ENCODE measurements at regions not wholly inside any gene's neighbourhood (a gene's known extent, or its start where the extent isn't known, plus 50 kb on each side); places are given as distances from the start of the nearest gene placed in this dataset.

GRCh38 chr3:95200384-95200783 is 1137.5 kb downstream of the NSUN3 start:
- no peaks in the 10 kb centered on the region for H3K4me1 ChIP-seq (ENCODE audit: control insufficient read depth, low read length)
- H3K27ac ChIP-seq (ENCODE audit: low read depth, low read length), result no peak overlapping the region
- H3K27me3 ChIP-seq (ENCODE audit: control insufficient read depth, low read length), result no peaks in the 10 kb centered on the region
- no peaks in the 10 kb centered on the region for H3K9me2 ChIP-seq (replicated peaks; ENCODE audit: control insufficient read depth, low read length)
- H3K79me2 ChIP-seq (ENCODE audit: control insufficient read depth, low read length), result no peaks in the 10 kb centered on the region
- no peaks in the 10 kb centered on the region for H3F3A ChIP-seq (ENCODE audit: control insufficient read depth, insufficient read depth)
- H3K9me3 ChIP-seq (ENCODE audit: control insufficient read depth, insufficient read depth, low read length), result no peaks in the 10 kb centered on the region
- no peaks in the 10 kb centered on the region for H3K36me3 ChIP-seq (ENCODE audit: control insufficient read depth, low read length)
- H3K4me3 ChIP-seq (ENCODE audit: low read length), result no peak overlapping the region
- H4K20me1 ChIP-seq (ENCODE audit: control insufficient read depth, insufficient read depth, low read depth, low read length), result no peaks in the 10 kb centered on the region
- TF ChIP-seq CTCF (IDR thresholded peaks at IDR 0.05; ENCODE audit: low read depth, low read length, poor library complexity, severe bottlenecking) (no peak), EZH2phosphoT487 (IDR thresholded peaks at IDR 0.05; ENCODE audit: borderline replicate concordance, low read length) (no peak)
- no peak overlapping the region for H3K4me2 ChIP-seq (ENCODE audit: low read length)

GRCh38 chr3:95210878-95211277 is 1148.0 kb downstream of the NSUN3 start:
- H3K27me3 ChIP-seq (ENCODE audit: control insufficient read depth, low read length), result no peaks in the 10 kb centered on the region
- no peak for TF ChIP-seq CTCF (IDR thresholded peaks at IDR 0.05; ENCODE audit: low read depth, low read length, poor library complexity, severe bottlenecking)
- no peak for TF ChIP-seq EZH2phosphoT487 (IDR thresholded peaks at IDR 0.05; ENCODE audit: borderline replicate concordance, low read length)
- H3K4me3 ChIP-seq (ENCODE audit: low read length), result no peak overlapping the region
- no peaks in the 10 kb centered on the region for H3K4me1 ChIP-seq (ENCODE audit: control insufficient read depth, low read length)
- H3K79me2 ChIP-seq (ENCODE audit: control insufficient read depth, low read length), result no peaks in the 10 kb centered on the region
- H3K36me3 ChIP-seq (ENCODE audit: control insufficient read depth, low read length), result no peaks in the 10 kb centered on the region
- H3K27ac ChIP-seq (ENCODE audit: low read depth, low read length), result no peak overlapping the region
- H3K9me2 ChIP-seq (replicated peaks; ENCODE audit: control insufficient read depth, low read length), result no peaks in the 10 kb centered on the region
- H3K4me2 ChIP-seq (ENCODE audit: low read length), result no peak overlapping the region
- H3K9me3 ChIP-seq (ENCODE audit: control insufficient read depth, insufficient read depth, low read length), result no peaks in the 10 kb centered on the region
- H4K20me1 ChIP-seq (ENCODE audit: control insufficient read depth, insufficient read depth, low read depth, low read length), result no peaks in the 10 kb centered on the region
- H3F3A ChIP-seq (ENCODE audit: control insufficient read depth, insufficient read depth), result no peaks in the 10 kb centered on the region

GRCh38 chr3:95212117-95212516 is 1149.3 kb downstream of the NSUN3 start:
- no peaks in the 10 kb centered on the region for H3K79me2 ChIP-seq (ENCODE audit: control insufficient read depth, low read length)

More at GRCh38 chr3:95212117-95212516, 1149.3 kb downstream of the NSUN3 start:
- H3K9me2 ChIP-seq (replicated peaks; ENCODE audit: control insufficient read depth, low read length), result no peaks in the 10 kb centered on the region
- H3K36me3 ChIP-seq (ENCODE audit: control insufficient read depth, low read length), result no peaks in the 10 kb centered on the region
- no peak overlapping the region for H3K4me2 ChIP-seq (ENCODE audit: low read length)
- H3F3A ChIP-seq (ENCODE audit: control insufficient read depth, insufficient read depth), result no peaks in the 10 kb centered on the region
- H3K4me1 ChIP-seq (ENCODE audit: control insufficient read depth, low read length), result no peaks in the 10 kb centered on the region
- H3K27ac ChIP-seq (ENCODE audit: low read depth, low read length), result no peak overlapping the region
- no peaks in the 10 kb centered on the region for H3K9me3 ChIP-seq (ENCODE audit: control insufficient read depth, insufficient read depth, low read length)
- no peaks in the 10 kb centered on the region for H4K20me1 ChIP-seq (ENCODE audit: control insufficient read depth, insufficient read depth, low read depth, low read length)
- H3K4me3 ChIP-seq (ENCODE audit: low read length), result no peak overlapping the region
- no peaks in the 10 kb centered on the region for H3K27me3 ChIP-seq (ENCODE audit: control insufficient read depth, low read length)
- TF ChIP-seq EZH2phosphoT487 (IDR thresholded peaks at IDR 0.05; ENCODE audit: borderline replicate concordance, low read length), result no peak
- TF ChIP-seq CTCF (IDR thresholded peaks at IDR 0.05; ENCODE audit: low read depth, low read length, poor library complexity, severe bottlenecking), result no peak

Data from DOHH2 (cell line).